HK-2 (cell line): ENCODE measurements at regions not wholly inside any gene's neighbourhood (a gene's known extent, or its start where the extent isn't known, plus 50 kb on each side); places are given as distances from the start of the nearest gene placed in this dataset.
"Not testable (repeated sequence)": the region's sequence is repeated elsewhere in the genome, so short reads cannot be mapped to it uniquely, and the experiment has no call there.

Experiments used
- DNase-seq: peaks from one replicate; pipeline ENCODE4 v3.0.0-alpha.2; 2018; ENCODE audit not compliant: unreplicated experiment

DNA sequence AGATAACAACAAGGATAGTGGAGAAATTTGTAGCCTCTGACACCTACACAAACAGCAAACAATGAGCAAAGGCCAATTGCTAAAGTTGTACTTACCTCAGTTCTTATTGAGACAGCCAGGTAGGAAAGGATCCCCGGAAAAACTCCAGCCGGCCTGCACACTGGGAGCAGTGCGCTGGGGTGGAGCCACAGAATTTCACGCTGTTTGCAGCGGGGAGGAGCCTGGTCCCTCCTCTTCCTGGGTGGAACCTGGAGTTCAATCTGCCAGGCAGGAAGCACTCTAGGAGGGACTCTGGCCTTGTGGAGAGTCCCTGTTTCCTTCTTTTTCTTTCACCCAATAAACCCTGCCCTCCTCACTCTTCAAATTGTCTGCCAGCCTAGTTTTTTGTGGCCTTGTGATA lies 382.6 kb upstream of the TGIF2LX start:
- not testable (repeated sequence) for DNase-seq

DNA sequence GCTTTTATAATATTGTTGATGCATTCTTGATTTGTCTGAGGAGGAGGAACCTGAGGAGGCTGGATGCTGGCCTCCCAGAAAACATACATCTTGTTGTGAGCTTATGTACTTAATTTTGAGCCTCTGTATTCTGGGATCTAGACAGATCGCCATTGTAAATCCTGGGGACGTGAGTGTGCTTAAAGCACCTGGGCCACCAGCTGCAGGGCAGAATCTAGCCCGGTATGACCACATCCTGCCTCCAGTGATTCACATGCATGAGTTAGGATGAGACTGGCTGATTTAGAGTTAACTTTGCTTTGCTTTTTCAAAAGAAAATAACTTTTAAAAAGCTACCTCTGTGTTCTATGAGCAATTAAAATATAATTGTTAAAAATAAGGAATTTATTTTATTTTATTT lies 364.6 kb upstream of the TGIF2LX start:
- not testable (repeated sequence) for DNase-seq

DNA sequence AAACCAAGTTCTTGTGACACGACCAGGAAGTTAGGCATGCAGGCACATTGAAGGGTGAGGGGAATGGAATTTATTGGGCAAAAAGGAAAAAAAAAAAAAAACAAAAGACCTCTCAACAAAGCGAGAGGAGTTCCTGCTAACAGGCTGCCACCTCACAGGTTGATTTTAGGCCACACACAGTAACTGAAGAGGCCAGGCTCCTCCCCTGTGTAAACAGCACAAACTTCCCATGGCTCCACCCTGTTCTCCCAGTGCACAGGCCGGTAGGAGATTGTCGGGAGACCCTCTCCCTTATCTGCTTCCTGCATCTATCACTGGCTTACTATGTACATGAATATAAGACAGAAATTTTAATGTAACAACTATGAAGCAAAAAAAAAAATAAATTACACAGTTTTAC lies 359.6 kb upstream of the TGIF2LX start:
- not testable (repeated sequence) for DNase-seq

DNA sequence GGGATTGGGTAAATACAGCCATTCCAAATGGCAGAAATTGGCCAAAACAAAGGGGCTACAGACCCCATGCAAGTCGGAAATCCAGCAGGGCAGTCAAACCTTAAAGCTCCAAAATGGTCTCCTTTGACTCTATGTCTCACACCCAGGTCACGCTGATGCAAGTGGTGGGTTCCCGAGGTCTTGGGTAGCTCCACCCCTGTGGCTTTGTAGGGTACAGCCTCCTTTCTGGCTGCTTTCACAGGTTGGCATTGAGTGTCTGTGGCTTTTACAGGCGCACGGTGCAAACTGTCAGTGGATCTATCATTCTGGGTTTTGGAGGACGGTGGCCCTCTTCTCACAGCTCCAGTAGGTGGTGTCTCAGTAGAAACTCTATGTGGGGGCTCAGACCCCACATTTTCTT lies 358.6 kb upstream of the TGIF2LX start:
- not testable (repeated sequence) for DNase-seq

DNA sequence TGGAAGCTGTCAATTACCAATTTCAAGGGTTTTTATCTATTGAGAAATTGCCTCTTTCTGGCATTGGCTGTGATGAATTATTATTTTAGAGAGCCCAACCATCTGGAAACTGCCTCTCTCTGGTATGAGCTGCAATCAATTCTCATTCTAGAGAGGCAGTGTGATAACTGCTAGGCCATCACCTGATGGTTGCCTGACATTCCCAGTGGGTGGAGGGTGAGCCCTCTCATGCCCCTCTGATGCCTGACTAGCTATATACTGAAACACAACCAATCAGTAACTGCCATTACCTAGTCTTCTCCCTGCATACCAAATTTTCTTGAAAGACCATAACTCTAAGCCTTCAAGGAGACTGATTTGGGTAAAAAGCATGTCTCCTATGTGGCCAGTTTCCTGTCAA lies 353.9 kb upstream of the TGIF2LX start:
- DNase-seq = not testable (repeated sequence)

DNA sequence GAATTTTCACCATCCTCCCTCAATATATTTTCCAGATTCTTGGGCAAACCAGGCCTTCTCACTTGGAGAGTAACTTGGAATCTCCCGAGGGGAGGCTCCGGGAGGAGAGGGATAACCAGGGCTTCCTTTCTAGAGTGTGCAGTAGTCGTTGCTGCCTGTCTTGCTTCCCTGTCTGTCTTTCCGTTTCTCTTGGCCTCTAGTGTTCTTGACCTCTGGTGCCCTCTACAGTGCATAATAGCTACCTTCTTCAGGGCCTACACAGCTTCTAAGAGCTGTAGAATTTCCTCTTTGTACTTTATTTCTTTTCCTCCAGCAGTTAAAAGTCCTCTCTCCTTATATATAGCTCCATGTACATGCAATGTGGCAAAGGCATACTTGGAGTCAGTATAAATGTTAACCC lies 339.8 kb upstream of the TGIF2LX start:
- DNase-seq = not testable (repeated sequence)

DNA sequence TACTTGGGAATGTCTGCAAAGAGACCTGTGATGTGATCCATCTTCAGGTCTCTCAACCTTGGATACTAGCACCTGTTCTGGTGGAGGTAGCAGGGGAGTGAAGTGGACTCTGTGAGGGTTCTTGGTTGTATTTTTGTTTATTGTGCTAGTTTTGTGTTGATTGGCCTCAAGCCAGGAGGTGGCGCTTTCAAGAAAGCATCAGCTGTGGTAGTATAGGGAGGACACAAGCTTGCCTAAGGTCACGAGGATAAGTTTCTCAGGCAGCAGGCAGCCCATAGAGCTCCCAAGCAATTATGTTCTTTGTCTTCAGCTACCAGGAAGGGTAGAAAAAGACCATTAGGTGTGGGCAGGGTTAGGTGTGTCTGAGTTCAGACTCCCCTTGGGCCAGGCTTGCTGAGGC lies 289.9 kb upstream of the TGIF2LX start:
- not testable (repeated sequence) for DNase-seq

DNA sequence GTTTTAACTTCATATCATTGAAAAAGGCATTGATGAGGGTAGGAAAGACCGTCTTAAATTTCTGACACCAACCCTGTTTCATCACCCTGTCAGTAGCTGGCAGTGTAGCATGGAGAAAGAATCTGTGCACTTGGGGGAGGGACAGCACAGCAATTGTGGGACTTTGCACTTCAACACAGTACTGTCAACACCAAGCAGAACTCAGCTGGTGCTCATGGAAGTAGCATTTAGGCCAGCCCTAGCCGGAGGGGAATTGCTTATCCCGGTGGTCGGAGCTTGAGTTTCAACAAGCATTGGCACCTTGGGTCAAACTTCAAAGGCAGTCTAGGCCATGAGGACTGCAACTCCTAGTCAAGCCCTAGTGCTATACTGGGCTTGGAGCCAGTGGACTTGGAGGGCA lies 285.8 kb upstream of the TGIF2LX start:
- not testable (repeated sequence) for DNase-seq

DNA sequence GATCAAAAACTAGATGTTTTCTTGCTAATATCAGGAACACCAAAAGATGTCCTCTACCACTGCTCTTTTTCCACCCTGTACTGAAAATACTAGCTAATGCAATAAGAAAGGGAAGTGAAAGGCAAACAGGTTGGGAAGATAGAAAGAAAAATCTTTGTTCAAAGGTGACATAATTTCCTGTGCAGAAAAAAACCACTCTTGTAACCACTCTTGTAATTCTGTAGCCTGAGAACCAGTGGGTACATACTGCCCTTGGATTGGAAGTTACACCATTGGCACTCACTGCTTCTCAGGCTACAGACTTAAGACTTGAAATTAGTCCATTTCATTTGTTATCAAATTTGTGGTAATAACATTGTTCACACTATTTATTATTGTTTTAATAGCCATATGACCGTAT lies 263.0 kb upstream of the TGIF2LX start:
- DNase-seq = not testable (repeated sequence)

DNA sequence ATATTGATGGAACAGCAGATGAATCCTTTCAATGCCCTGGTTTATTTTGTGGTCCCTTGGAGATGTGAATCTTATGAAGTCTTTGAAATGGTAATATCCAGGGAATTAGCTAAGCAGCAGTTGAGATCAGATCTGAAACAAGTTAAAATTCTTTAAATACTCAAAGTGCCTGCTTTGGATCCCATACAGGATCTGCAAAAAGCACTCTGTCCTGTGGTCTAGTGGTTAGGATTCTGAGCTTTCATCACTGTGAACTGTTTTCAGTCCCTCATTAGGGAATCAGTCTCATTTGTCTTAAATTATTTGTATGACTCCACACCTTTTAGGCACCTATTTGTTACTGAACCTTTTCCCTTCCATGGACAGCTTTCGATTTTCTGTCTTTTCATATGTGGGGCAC lies 215.2 kb upstream of the TGIF2LX start:
- not testable (repeated sequence) for DNase-seq

DNA sequence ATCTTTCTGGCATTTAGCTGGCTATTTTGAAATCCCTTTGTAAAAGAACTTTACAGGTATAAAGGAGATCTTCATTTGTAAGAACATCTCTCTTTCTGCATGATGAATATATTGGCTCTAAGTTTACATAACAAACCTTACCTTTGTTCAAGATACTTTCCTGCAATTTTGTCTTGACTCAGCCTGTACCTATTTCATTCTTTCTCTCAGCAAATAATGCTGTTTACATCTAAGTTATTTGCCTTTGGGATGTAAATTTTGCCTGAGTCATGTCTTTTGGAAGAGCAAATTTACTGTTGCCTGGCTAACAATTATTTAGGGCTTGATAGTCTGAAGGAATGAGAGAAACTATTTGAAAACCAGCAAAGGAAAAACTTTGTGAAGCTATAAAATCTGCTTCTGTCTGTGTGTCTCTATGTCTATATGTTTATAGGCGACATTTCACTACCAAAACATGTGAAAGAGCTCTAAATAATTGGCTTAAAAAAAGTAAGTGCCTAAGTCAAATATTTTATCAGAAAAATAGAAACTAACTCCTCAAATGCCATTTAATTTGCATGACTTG lies 214.3 kb upstream of the TGIF2LX start:
- DNase-seq = not testable (repeated sequence)

DNA sequence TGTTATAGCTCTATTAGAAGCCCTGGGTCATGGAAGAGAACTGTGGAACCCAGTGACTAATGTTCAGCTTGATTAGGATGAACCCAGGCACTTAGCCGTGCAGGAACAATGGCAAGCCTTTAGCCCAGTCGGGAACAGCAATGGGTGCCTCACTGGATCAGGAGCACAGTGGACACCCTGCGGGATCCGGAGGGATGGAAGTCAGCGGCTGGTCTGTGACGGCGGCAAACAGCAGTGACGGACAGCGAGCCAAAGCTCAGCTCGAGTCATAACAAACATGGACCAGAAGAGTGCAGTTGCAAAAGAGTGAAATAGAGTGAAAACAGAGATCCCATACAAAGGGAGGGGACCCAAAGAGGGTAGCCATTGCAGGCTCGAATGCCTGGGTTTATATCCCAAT lies 187.3 kb upstream of the TGIF2LX start:
- DNase-seq = not testable (repeated sequence)

DNA sequence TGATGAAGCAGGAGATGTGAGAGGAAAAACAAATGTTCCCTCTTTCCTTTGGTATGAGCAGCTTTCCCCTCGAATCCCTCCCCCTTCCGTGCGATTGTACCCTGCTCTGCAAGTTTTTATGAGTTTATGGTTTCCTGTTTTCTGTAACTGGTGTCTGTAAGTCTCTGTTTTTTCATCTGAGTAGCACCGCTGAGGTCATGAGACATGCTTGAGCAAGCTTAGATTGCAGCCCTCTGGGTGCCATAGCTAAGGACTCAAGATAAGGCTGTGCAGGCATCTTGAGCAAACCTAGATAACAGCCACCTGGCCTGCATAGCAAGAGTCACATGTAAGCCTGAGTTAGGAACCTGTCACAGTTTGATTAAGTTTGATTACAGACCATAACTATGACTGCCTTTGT lies 165.2 kb upstream of the TGIF2LX start:
- not testable (repeated sequence) for DNase-seq

DNA sequence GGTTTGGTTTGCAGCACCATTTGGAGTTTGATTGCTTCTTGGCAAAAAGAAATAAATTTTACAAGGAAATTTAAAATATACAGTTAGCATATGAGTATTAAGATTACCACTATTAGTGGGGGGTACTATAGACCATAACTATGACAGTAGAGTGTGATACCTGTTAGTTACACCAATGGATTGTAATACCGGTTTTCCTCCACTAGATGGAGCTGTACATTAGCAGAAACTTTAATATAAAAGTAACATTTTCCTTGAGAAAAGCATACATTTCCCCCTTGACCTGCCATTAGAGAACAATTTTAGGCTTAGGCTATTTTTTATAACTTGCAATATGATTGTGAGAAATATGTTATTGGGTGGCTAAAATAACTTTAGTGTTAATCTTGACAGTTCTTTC lies 163.9 kb upstream of the TGIF2LX start:
- not testable (repeated sequence) for DNase-seq

DNA sequence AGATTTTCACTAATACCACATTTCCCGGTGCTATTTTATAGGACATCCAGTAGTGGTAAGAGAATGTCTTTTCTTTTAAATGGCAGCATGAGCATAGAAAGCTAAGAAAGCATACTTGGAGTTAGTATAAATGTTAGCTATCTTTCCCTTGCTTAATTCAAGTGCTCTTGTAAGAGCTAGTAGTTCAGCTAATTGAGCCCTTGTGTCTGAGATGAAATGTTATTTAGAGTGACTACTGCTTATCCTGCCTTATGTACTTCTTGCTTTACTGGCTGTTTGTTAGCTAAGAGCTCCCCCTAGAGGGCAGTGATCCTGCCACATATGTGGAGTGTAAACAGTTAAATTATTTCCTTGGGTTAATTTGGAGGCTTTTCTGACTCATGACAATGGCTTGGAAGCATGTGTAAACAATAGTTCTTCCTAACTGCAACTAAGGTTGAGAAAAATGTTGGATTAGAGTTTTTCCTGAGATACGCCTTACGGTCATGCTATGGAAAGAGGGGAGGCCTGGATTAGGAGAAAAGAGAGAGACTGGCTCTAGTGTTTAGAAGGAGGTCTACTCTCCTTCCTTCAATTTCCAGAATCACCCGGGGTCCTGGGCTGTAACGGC lies 162.5 kb upstream of the TGIF2LX start:
- not testable (repeated sequence) for DNase-seq

DNA sequence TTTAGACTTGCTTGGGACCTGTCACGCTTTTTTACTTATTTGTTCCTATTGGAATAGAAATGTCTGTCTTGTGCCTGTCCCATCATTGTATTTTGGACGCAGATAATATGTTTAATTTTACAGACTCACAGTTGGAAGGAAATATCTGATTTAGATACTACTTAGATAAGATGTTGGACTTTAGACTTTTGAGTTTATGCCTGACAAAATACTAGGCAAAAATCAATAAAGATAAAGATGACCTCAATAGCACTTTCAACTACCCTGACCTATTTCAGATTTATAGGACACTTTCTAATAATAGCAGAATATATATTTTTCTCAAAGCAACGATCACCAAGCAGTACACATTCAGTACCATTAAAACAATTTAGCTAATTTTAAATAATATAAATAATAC lies 150.1 kb upstream of the TGIF2LX start:
- not testable (repeated sequence) for DNase-seq

DNA sequence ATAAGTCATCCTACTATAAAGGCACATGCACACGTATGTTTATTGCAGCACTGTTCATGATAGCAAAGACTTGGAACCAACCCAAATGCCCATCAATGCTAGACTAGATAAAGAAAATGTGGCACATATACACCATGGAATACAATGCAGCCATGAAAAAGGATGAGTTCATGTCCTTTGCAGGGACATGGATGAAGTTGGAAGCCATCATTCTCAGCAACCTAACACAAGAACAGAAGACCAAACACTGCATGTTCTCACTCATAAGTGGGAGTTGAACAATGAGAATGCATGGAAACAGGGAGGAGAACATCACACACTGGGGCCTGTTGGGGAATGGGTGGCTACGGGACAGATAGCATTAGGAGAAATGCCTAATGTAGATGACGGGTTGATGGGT lies 110.3 kb upstream of the TGIF2LX start:
- DNase-seq = not testable (repeated sequence)

DNA sequence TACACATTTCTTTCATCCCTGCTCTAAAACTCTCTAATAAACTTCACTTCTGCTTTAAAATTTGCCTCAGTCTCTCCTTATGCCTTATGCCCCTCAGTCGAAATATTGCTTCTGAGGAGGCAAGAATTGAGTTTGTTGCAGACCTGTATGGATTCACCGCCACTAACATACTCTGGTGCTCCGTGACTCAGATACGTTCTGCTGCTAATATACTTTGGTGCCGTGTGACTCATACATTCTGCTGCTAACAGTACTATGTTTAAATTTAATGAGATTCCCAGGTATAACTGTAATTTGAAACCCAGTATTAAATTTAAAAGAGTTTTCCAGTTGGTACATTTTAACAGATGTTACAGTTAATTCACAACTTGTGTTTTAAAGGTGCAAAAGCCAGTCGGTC lies 82.0 kb upstream of the TGIF2LX start:
- DNase-seq = not testable (repeated sequence)

DNA sequence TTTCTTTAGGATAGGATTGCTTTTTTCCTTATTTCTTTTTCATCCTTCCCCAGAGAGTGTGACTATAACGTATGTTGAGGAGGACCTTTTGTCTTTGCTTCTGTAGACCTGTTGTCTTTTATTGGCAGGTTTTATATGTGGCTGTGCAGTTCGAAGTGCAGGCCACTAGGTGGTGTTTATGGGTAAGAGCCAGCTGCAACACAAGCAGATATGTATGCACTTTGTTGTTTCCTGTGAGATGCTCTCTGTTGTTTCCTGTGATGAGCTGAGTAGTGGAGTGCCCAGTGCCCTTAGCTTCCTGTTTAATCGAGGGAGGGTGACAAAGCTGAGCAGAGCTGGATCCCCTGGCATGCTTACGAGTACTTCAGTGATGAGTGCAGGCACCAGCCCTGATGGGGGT lies 50.0 kb upstream of the TGIF2LX start:
- DNase-seq = peak; percentile 21
